Fibroblast of lung (primary cell): ENCODE measurements at regions not wholly inside any gene's neighbourhood (a gene's known extent, or its start where the extent isn't known, plus 50 kb on each side); places are given as distances from the start of the nearest gene placed in this dataset.

Experiments
- DNase-seq, 2 donors: peaks; one replicate each; pipeline versions ENCODE4 v3.0.0 to v3.0.0-alpha.2; 2010; ENCODE audit warnings: low read depth in 2 of 2
- H2AFZ ChIP-seq: 2 replicates; pipeline ENCODE4 v1.5.1; 2012; ENCODE audit warnings: low read length, control low read depth, inconsistent platforms
- H3K27ac ChIP-seq: 2 replicates; pipeline ENCODE4 v1.5.1; 2011; ENCODE audit warnings: low read length, control low read depth; ENCODE audit not compliant: insufficient read depth
- H3K27me3 ChIP-seq: 2 replicates; pipeline ENCODE4 v1.5.1; 2011; ENCODE audit warnings: mild to moderate bottlenecking, low read length; ENCODE audit not compliant: control insufficient read depth, insufficient read depth
- H3K36me3 ChIP-seq: 2 replicates; pipeline ENCODE4 v1.5.1; 2011; ENCODE audit warnings: low read length; ENCODE audit not compliant: control insufficient read depth, insufficient read depth
- H3K4me1 ChIP-seq: 2 replicates; pipeline ENCODE4 v1.5.1; 2011; ENCODE audit warnings: low read length; ENCODE audit not compliant: control insufficient read depth, insufficient read depth; ENCODE audit errors: extremely low read depth
- H3K4me2 ChIP-seq: 2 replicates; pipeline ENCODE4 v1.5.1; 2011; ENCODE audit warnings: low read length, control low read depth; ENCODE audit not compliant: insufficient read depth; ENCODE audit errors: extremely low read depth
- H3K4me3 ChIP-seq, 4 experiments: fragments of 200-600 bp in 1 of 4; sonication (generic) in 1 of 4; replicated peaks in 1 of 4; 2 replicates each; pipeline ENCODE4 v1.5.1; 2011 to 2016; ENCODE audit warnings: low read length in 4 of 4, low read depth in 3 of 4, mild to moderate bottlenecking in 3 of 4, control low read depth in 2 of 4, inconsistent platforms in 1 of 4, mixed read lengths in 1 of 4; ENCODE audit not compliant: insufficient read depth in 1 of 4; ENCODE audit errors: control extremely low read depth in 1 of 4
- H3K79me2 ChIP-seq: 2 replicates; pipeline ENCODE4 v1.5.1; 2012; ENCODE audit warnings: mild to moderate bottlenecking, low read length, inconsistent platforms; ENCODE audit not compliant: control insufficient read depth, insufficient read depth
- H3K9ac ChIP-seq: 2 replicates; pipeline ENCODE4 v1.5.1; 2011; ENCODE audit warnings: mild to moderate bottlenecking, low read length, control low read depth; ENCODE audit not compliant: insufficient read depth
- H3K9me3 ChIP-seq: 2 replicates; pipeline ENCODE4 v1.5.1; 2012; ENCODE audit warnings: low read depth, low read length; ENCODE audit not compliant: control insufficient read depth, insufficient read depth
- H4K20me1 ChIP-seq: 2 replicates; pipeline ENCODE4 v1.5.1; 2011; ENCODE audit warnings: low read length; ENCODE audit not compliant: control insufficient read depth, insufficient read depth; ENCODE audit errors: extremely low read depth
- CTCF ChIP-seq, 2 donors: IDR thresholded peaks in 1 of 2; conservative IDR thresholded peaks in 1 of 2; 1 replicate in 1 of 2; 2 replicates in 1 of 2; pipeline ENCODE4 v1.5.1; 2011 to 2012; ENCODE audit warnings: low read length in 2 of 2, control low read depth in 1 of 2, inconsistent platforms in 1 of 2, low read depth in 1 of 2, mild to moderate bottlenecking in 1 of 2
- EZH2 ChIP-seq: IDR thresholded peaks from 2 replicates; pipeline ENCODE4 v1.5.1; 2012; ENCODE audit warnings: low read length, control low read depth, mild to moderate bottlenecking; ENCODE audit errors: missing control alignments

DNA sequence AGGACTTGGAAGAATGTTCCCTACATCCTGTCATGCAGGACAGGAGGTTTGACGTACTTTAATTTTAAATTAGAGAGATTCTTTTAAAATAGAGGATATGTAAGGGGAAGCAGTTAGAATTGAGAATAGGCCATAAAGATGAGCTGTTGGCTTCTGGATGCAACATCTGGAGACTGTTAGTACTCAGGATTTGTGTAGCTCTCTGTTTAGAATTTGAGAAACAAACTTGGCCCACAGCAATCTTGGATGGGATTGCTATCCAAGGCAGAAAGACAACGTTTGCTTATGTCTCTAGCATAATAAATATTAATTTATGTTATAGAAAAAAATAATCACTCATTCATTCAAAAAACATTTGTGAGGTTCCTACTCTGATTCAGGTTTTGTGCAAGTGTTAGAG is 398.4 kb upstream of the NOVA1 start:
- no peaks in the 10 kb centered on the region for H3K36me3 ChIP-seq
- H3K9me3 ChIP-seq, result no peaks in the 10 kb centered on the region
- TF ChIP-seq EZH2 (no peak), CTCF (conservative IDR thresholded peaks at IDR 0.05 in 1 of 2, IDR thresholded peaks at IDR 0.05 in 1 of 2; ENCODE audit: low read depth in 1 of 2, low read length in 2 of 2) (no peak)
- H3K79me2 ChIP-seq, result no peaks in the 10 kb centered on the region
- H3K4me2 ChIP-seq, result no peak overlapping the region
- H3K4me1 ChIP-seq, result no peaks in the 10 kb centered on the region
- no peaks in the 10 kb centered on the region for H3K27me3 ChIP-seq
- no peak overlapping the region for H3K9ac ChIP-seq
- H3K4me3 ChIP-seq, result no peak overlapping the region
- H3K27ac ChIP-seq, result no peak overlapping the region
- H4K20me1 ChIP-seq, result no peaks in the 10 kb centered on the region
- no peak for DNase-seq
- H2AFZ ChIP-seq, result no peak overlapping the region

DNA sequence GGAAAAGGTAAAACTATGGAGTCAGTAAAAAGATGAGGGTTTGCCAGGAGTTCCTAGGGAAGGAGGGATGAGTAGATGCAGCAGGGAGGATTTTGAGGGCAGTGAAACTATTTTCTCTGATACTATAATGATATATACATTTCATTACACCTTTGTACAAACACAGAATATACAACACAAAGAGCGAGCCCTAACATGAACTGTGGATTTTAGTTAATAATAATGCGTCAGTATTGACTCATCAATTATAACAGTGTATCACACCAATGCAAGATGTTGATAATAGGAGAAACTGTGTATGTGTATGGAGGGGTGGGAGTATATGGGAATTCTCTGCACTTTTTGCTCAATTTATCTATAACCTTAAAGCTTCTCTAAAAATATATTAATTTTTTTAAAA is 404.3 kb upstream of the NOVA1 start:
- no peak for TF ChIP-seq EZH2
- TF ChIP-seq CTCF (conservative IDR thresholded peaks at IDR 0.05 in 1 of 2, IDR thresholded peaks at IDR 0.05 in 1 of 2; ENCODE audit: low read depth in 1 of 2, low read length in 2 of 2), result no peak
- Histone ChIP-seq H3K27me3 (no peaks in the 10 kb centered on the region), H3K4me3 (no peak overlapping the region)

GRCh38 chr14:27006570-27006969 is 408.7 kb upstream of the NOVA1 start:
- Histone ChIP-seq H3K79me2 (no peaks in the 10 kb centered on the region), H4K20me1 (no peaks in the 10 kb centered on the region), H3K9me3 (no peaks in the 10 kb centered on the region), H3K4me1 (no peaks in the 10 kb centered on the region), H3K9ac (no peak overlapping the region), H3K27ac (no peak overlapping the region), H3K36me3 (no peaks in the 10 kb centered on the region), H3K4me2 (no peak overlapping the region), H3K4me3 (no peak overlapping the region), H2AFZ (no peak overlapping the region), H3K27me3 (no peaks in the 10 kb centered on the region)
- no peak for DNase-seq
- TF ChIP-seq CTCF (conservative IDR thresholded peaks at IDR 0.05 in 1 of 2, IDR thresholded peaks at IDR 0.05 in 1 of 2; ENCODE audit: low read depth in 1 of 2, low read length in 2 of 2) (no peak), EZH2 (no peak)

More for the DNA sequence above, 404.3 kb upstream of the NOVA1 start:
- Histone ChIP-seq H3K27ac (no peak overlapping the region), H3K79me2 (no peaks in the 10 kb centered on the region), H2AFZ (no peak overlapping the region), H4K20me1 (no peaks in the 10 kb centered on the region), H3K36me3 (no peaks in the 10 kb centered on the region), H3K9me3 (no peaks in the 10 kb centered on the region), H3K4me2 (no peak overlapping the region), H3K4me1 (no peaks in the 10 kb centered on the region), H3K9ac (no peak overlapping the region)
- DNase-seq, result no peak
